HAP-1 (cell line): ENCODE measurements at regions not wholly inside any gene's neighbourhood (a gene's known extent, or its start where the extent isn't known, plus 50 kb on each side); places are given as distances from the start of the nearest gene placed in this dataset.

Experiments
- DNase-seq, 2 experiments: peaks; one replicate each; pipeline ENCODE4 v3.0.0-alpha.2; 2016 to 2020; ENCODE audit warnings: low spot score in 2 of 2
- H3K27me3 ChIP-seq: fragments of 250-450 bp; sonication (Bioruptor Pico); 2 replicates; pipeline ENCODE4 v1.5.1; 2020; ENCODE audit warnings: low read depth, mild to moderate bottlenecking, moderate library complexity
- H3K36me3 ChIP-seq: fragments of 250-450 bp; sonication (Bioruptor Pico); replicated peaks from 2 replicates; pipeline ENCODE4 v1.5.1; 2020; ENCODE audit warnings: mild to moderate bottlenecking
- H3K4me1 ChIP-seq: fragments of 250-450 bp; sonication (Bioruptor Pico); 2 replicates; pipeline ENCODE4 v1.5.1; 2020; ENCODE audit warnings: mild to moderate bottlenecking
- H3K4me3 ChIP-seq: fragments of 250-450 bp; sonication (Bioruptor Pico); 2 replicates; pipeline ENCODE4 v1.5.1; 2020; ENCODE audit warnings: mild to moderate bottlenecking, moderate library complexity
- H3K9me3 ChIP-seq: fragments of 250-450 bp; sonication (Bioruptor Pico); 2 replicates; pipeline ENCODE4 v1.5.1; 2020; ENCODE audit warnings: mild to moderate bottlenecking, moderate library complexity
- in situ Hi-C: fragments of 300-500 bp; cut with MboI; formaldehyde crosslinking; loops from 3 replicates; pipeline ENCODE4 v1.14.3; 2020; ENCODE audit warnings: low sequenced_read_pairs, inconsistent platforms, mixed read lengths

DNA sequence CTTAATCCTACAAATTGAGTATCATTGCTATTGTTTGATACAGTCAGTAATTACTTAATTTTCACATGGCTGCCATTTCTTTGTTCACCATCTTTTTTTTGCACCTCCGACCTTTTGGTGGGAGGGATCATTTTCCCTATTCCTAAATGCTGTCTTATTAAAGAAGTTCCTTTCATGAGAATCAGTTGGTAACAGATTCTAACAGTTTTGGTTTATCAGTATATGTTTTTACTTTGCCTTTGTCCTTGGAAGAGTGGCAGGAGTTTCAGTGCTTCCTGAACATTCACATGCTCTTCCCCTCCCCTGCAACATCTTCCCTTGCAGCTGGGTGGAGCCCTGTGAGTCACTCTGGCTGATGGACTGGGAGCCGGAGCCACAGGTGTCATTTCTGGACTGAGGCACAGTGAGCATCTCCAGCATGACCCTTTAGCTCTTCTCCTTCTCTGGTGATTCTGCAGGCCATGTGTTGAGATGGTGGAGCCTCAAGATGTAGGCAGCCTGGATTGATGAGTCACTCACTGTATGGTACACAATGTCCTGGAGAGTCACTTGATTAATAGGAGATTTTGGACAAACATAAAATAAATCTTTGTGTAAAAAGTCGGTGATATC, 217.7 kb downstream of the URB2 start:
- H3K9me3 ChIP-seq = no peaks in the 10 kb centered on the region
- in situ Hi-C loops = no loop called here
- peaks cover 8% of the 10 kb centered on the region for H3K27me3 ChIP-seq
- DNase-seq = peak in 1 of 2 experiments; percentile 21
- no peaks in the 10 kb centered on the region for H3K36me3 ChIP-seq
- no peak overlapping the region for H3K4me3 ChIP-seq
- no peaks in the 10 kb centered on the region for H3K4me1 ChIP-seq

DNA sequence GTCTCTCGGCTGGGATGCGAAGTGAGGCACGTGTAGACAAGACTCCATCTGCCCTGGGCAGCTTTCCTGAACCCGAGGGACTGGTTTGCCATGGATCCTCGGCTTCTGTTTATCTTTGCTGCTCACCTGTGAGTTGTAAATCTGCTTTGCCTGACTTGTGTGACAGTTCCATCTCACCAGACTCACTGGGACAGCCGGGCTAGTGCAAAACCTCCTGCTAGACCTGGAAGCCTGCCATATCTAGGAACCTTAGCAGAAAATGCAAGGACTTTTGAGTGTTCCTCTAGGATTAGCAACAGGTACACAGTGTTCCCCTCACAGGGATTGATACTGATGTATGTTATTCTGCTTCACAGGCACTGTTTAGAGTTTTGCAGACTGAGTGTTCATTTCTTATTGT, 218.6 kb downstream of the URB2 start:
- Histone ChIP-seq H3K4me3 (no peak overlapping the region), H3K4me1 (no peaks in the 10 kb centered on the region), H3K27me3 (peaks cover 8% of the 10 kb centered on the region), H3K9me3 (no peaks in the 10 kb centered on the region), H3K36me3 (no peaks in the 10 kb centered on the region)
- in situ Hi-C loops = no loop called here
- no peak for DNase-seq

- no peak overlapping the region for H3K4me3 ChIP-seq
- no peak for DNase-seq
- in situ Hi-C loops = no loop called here
These were observed 219.5 kb downstream of the URB2 start for GRCh38 chr1:229845410-229846138.

GRCh38 chr1:229846351-229846750, 220.3 kb downstream of the URB2 start:
- no peak overlapping the region for H3K4me3 ChIP-seq
- no peaks in the 10 kb centered on the region for H3K4me1 ChIP-seq
- DNase-seq = no peak
- no peaks in the 10 kb centered on the region for H3K36me3 ChIP-seq
- no peaks in the 10 kb centered on the region for H3K9me3 ChIP-seq
- H3K27me3 ChIP-seq = peaks cover 5% of the 10 kb centered on the region; the same call in 1 of the 2 replicates
- in situ Hi-C loops = no loop called here

More at GRCh38 chr1:229845410-229846138, 219.5 kb downstream of the URB2 start:
- Histone ChIP-seq H3K4me1 (no peaks in the 10 kb centered on the region), H3K27me3 (peaks cover 5% of the 10 kb centered on the region; the same call in 1 of the 2 replicates), H3K9me3 (no peaks in the 10 kb centered on the region), H3K36me3 (no peaks in the 10 kb centered on the region)

- Histone ChIP-seq H3K4me1 (no peaks in the 10 kb centered on the region), H3K4me3 (no peak overlapping the region), H3K36me3 (no peaks in the 10 kb centered on the region), H3K27me3 (no peaks in the 10 kb centered on the region), H3K9me3 (no peaks in the 10 kb centered on the region)
- in situ Hi-C loops = no loop called here
- peak; percentile 30 to 47 for DNase-seq
These were observed 218.0 kb upstream of the GALNT2 start for GRCh38 chr1:229848752-229849677.

DNA sequence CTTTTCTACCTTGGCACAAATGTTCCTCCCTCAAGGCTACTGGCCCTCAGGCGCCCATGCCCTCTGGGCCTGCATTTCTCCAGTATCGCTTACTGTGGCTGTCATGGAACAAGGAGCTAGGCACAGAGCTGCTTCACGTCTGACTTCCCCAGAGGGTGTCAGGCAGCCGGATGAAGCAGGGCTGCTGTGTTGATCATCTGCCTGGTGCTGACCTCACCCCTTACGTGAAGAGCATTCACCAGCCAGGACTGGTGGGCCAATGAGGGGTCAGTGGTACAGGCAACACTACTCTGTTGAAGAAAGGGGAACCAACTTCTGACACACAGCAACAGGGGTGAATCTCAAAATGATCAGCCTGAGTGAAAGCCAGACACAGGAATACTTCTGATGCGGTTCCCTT, 215.5 kb upstream of the GALNT2 start:
- Histone ChIP-seq H3K4me3 (no peak overlapping the region), H3K4me1 (no peaks in the 10 kb centered on the region), H3K36me3 (no peaks in the 10 kb centered on the region), H3K9me3 (no peaks in the 10 kb centered on the region), H3K27me3 (no peaks in the 10 kb centered on the region)
- DNase-seq = no peak
- in situ Hi-C loops = no loop called here

- Histone ChIP-seq H3K36me3 (no peaks in the 10 kb centered on the region), H3K27me3 (no peaks in the 10 kb centered on the region), H3K4me1 (no peaks in the 10 kb centered on the region), H3K9me3 (no peaks in the 10 kb centered on the region), H3K4me3 (no peak overlapping the region)
- in situ Hi-C loops = no loop called here
- no peak for DNase-seq
These were observed 213.3 kb upstream of the GALNT2 start for GRCh38 chr1:229853751-229854150.

GRCh38 chr1:229854620-229855019, 212.4 kb upstream of the GALNT2 start:
- no peaks in the 10 kb centered on the region for H3K36me3 ChIP-seq
- no peaks in the 10 kb centered on the region for H3K27me3 ChIP-seq
- H3K9me3 ChIP-seq = no peaks in the 10 kb centered on the region
- no peak overlapping the region for H3K4me3 ChIP-seq
- H3K4me1 ChIP-seq = no peaks in the 10 kb centered on the region
- in situ Hi-C loops = no loop called here
- DNase-seq = no peak

DNA sequence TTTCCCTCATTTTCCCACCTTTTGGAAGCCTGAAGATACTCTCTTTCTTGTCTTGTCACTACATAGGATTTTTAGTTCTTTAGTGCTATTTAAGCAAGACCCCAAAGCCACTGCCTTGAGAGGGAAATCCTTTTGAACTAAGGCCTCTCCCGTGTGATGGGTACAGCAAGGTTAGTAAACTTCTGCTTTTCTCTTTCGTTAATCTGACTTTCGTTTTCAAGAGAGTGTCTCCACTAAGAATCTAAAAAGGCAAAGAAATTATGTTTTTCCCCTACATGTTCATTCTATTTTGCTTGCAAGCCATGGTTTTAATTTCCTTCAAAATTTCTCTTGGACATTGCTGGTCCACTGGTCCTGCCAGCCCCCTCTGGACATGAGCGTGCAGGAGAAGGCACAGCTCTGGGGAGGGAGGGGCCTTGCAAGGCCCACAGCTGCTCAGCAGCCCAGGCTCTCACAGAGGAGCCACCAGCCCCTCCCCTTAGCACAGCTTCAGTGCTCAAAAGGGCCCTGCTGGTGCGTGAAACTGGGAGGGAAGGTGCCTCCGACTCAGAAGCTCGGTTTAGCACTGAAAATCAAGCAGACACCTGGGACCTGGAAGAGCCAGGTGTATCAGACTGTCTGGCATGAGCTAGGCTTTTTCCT, 210.9 kb upstream of the GALNT2 start:
- in situ Hi-C loops = no loop called here
- Histone ChIP-seq H3K4me1 (no peaks in the 10 kb centered on the region), H3K9me3 (no peaks in the 10 kb centered on the region), H3K4me3 (no peak overlapping the region), H3K36me3 (no peaks in the 10 kb centered on the region), H3K27me3 (no peaks in the 10 kb centered on the region)
- DNase-seq = no peak

- no peak for DNase-seq
- no peaks in the 10 kb centered on the region for H3K9me3 ChIP-seq
- in situ Hi-C loops = no loop called here
These were observed 209.5 kb upstream of the GALNT2 start for GRCh38 chr1:229857585-229857984.

GRCh38 chr1:229859026-229859425, 208.0 kb upstream of the GALNT2 start:
- Histone ChIP-seq H3K36me3 (no peaks in the 10 kb centered on the region), H3K27me3 (no peaks in the 10 kb centered on the region), H3K9me3 (no peaks in the 10 kb centered on the region), H3K4me1 (peaks cover 5% of the 10 kb centered on the region), H3K4me3 (no peak overlapping the region)
- in situ Hi-C loops = no loop called here
- no peak for DNase-seq

More at GRCh38 chr1:229857585-229857984, 209.5 kb upstream of the GALNT2 start:
- no peaks in the 10 kb centered on the region for H3K27me3 ChIP-seq
- no peaks in the 10 kb centered on the region for H3K36me3 ChIP-seq
- peaks cover 5% of the 10 kb centered on the region for H3K4me1 ChIP-seq
- H3K4me3 ChIP-seq = no peak overlapping the region

- no peak overlapping the region for H3K4me3 ChIP-seq
- peaks cover 5% of the 10 kb centered on the region for H3K4me1 ChIP-seq
- DNase-seq = no peak
- no peaks in the 10 kb centered on the region for H3K9me3 ChIP-seq
- in situ Hi-C loops = no loop called here
- H3K27me3 ChIP-seq = no peaks in the 10 kb centered on the region
- H3K36me3 ChIP-seq = no peaks in the 10 kb centered on the region
These were observed 206.1 kb upstream of the GALNT2 start for GRCh38 chr1:229860926-229861325.

DNA sequence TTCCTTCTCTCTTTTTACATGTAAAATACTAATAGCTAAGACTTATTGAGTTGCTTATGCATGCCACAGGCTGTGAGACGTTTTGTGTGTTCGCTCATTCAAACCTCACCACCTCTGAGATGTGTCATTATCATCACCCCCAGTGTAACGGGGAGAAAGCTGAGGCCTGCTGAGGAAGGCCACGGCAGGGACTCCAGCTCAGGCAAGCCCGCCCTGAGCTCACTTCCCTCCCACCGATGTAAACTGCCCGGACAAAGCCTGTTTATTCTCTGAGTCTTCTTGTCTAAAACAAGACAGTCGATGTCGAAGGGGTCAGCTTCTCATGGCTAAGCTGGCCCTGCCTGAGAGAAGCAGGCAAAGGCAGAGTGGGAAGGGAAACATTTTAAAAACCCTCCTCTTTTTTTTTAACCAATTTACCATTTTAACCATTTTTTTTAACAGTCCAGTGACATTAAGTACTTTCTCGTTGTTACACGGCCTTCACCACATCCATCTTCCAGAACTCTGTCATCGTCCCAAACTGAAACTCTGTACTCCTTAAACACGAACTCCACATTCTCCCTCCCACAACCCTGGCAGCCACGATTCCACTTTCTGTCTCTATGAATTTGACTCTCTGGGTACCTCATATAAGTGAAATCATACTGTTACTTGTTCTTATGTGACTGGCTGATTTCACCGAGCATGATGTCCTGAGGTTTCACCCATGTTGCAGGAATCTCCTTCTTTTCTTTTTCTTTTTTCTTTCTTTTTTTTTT, 204.8 kb upstream of the GALNT2 start:
- no peaks in the 10 kb centered on the region for H3K9me3 ChIP-seq
- H3K27me3 ChIP-seq = no peaks in the 10 kb centered on the region
- peak; percentile 62 to 73 for DNase-seq
- H3K4me3 ChIP-seq = no peak overlapping the region
- H3K36me3 ChIP-seq = no peaks in the 10 kb centered on the region
- in situ Hi-C loops = no loop called here
- peaks cover 5% of the 10 kb centered on the region for H3K4me1 ChIP-seq
